SKM-1 treated with dmso at 0.1 percent for 144 hours (cell line): ENCODE measurements at regions not wholly inside any gene's neighbourhood (a gene's known extent, or its start where the extent isn't known, plus 50 kb on each side); places are given as distances from the start of the nearest gene placed in this dataset.
"Not testable (repeated sequence)": the region's sequence is repeated elsewhere in the genome, so short reads cannot be mapped to it uniquely, and the experiment has no call there.

Source experiments
- DNase-seq: peaks from one replicate; lab custom pipeline; 2025; ENCODE audit not compliant: unreplicated experiment; lab: John Stamatoyannopoulos, UW

GRCh38 chr4:64016893-64017292 lies 392.4 kb downstream of the TECRL start:
- DNase-seq, result no peak

GRCh38 chr4:64014647-64015046 lies 394.6 kb downstream of the TECRL start:
- no peak for DNase-seq

- DNase-seq, result no peak
Observed at GRCh38 chr4:64001229-64001898, 407.9 kb downstream of the TECRL start.

GRCh38 chr4:64000241-64000640 lies 409.0 kb downstream of the TECRL start:
- DNase-seq, result no peak

GRCh38 chr4:63986253-63986652 lies 423.0 kb downstream of the TECRL start:
- no peak for DNase-seq

- no peak for DNase-seq
Observed at GRCh38 chr4:63983224-63983623, 426.0 kb downstream of the TECRL start.

- no peak for DNase-seq
Observed at GRCh38 chr4:63965875-63966274, 443.4 kb downstream of the TECRL start.

GRCh38 chr4:63942706-63943286 lies 466.5 kb downstream of the TECRL start:
- not testable (repeated sequence) for DNase-seq

- no peak for DNase-seq
Observed at GRCh38 chr4:63937961-63938360, 471.3 kb downstream of the TECRL start.

- DNase-seq, result no peak
Observed at GRCh38 chr4:63922146-63922545, 487.1 kb downstream of the TECRL start.

- no peak for DNase-seq
Observed at GRCh38 chr4:63921561-63921960, 487.7 kb downstream of the TECRL start.

GRCh38 chr4:63919636-63920365 lies 489.4 kb downstream of the TECRL start:
- DNase-seq, result no peak

GRCh38 chr4:63906660-63907183 lies 502.5 kb downstream of the TECRL start:
- DNase-seq, result no peak

- DNase-seq, result no peak
Observed at GRCh38 chr4:63904201-63904600, 505.0 kb downstream of the TECRL start.

- no peak for DNase-seq
Observed at GRCh38 chr4:63901304-63901703, 507.9 kb downstream of the TECRL start.

GRCh38 chr4:63898961-63899360 lies 510.3 kb downstream of the TECRL start:
- no peak for DNase-seq

GRCh38 chr4:63894161-63894560 lies 515.1 kb downstream of the TECRL start:
- no peak for DNase-seq

- no peak for DNase-seq
Observed at GRCh38 chr4:63869370-63869769, 539.9 kb downstream of the TECRL start.

GRCh38 chr4:63851496-63851895 lies 557.8 kb downstream of the TECRL start:
- DNase-seq, result no peak

GRCh38 chr4:63841266-63841665 lies 568.0 kb downstream of the TECRL start:
- no peak for DNase-seq

- no peak for DNase-seq
Observed at GRCh38 chr4:63831590-63832155, 577.6 kb downstream of the TECRL start.
